IMR-90 (cell line): ENCODE measurements at regions not wholly inside any gene's neighbourhood (a gene's known extent, or its start where the extent isn't known, plus 50 kb on each side); places are given as distances from the start of the nearest gene placed in this dataset.
A peak's percentile ranks its signal among the peaks of the same experiment; 100 is the strongest.

ENCODE experiments used
- CEBPB ChIP-seq: IDR thresholded peaks from 2 replicates; pipeline ENCODE4 v1.6.1; 2012; ENCODE audit warnings: low read depth, low read length, improper control_type of control experiment
- CHD1 ChIP-seq: IDR thresholded peaks from 2 replicates; pipeline ENCODE4 v1.6.1; 2012; ENCODE audit warnings: low read depth, low read length, improper control_type of control experiment
- CTCF ChIP-seq: conservative IDR thresholded peaks from 2 replicates; pipeline ENCODE4 v1.5.1; 2012; ENCODE audit warnings: mild to moderate bottlenecking, low read depth, low read length, improper control_type of control experiment
- MXI1 ChIP-seq: IDR thresholded peaks from 2 replicates; pipeline ENCODE4 v1.6.1; 2012; ENCODE audit warnings: low read depth, mild to moderate bottlenecking, low read length, moderate library complexity, borderline replicate concordance
- NFE2L2 ChIP-seq: fragments of 150-350 bp; IDR thresholded peaks from 2 replicates; pipeline ENCODE4 v1.6.1; 2016; ENCODE audit warnings: low read depth, mild to moderate bottlenecking, low read length
- POLR2A ChIP-seq: IDR thresholded peaks from 2 replicates; pipeline ENCODE4 v1.6.1; 2012; ENCODE audit warnings: mild to moderate bottlenecking, low read depth, low read length
- RCOR1 ChIP-seq: IDR thresholded peaks from 2 replicates; pipeline ENCODE4 v1.6.1; 2012; ENCODE audit warnings: mild to moderate bottlenecking, low read length, improper control_type of control experiment; ENCODE audit not compliant: insufficient replicate concordance
- RFX5 ChIP-seq: IDR thresholded peaks from 2 replicates; pipeline ENCODE4 v1.8.0; 2012; ENCODE audit warnings: low read depth, mild to moderate bottlenecking, low read length, moderate library complexity
- USF2 ChIP-seq: fragments of 150-350 bp; IDR thresholded peaks from 2 replicates; pipeline ENCODE4 v1.6.1; 2017; ENCODE audit warnings: mild to moderate bottlenecking, antibody characterized with exemption, low read length, low read depth

GRCh38 chr15:29917600-29918597 is 95.6 kb upstream of the TJP1 start:
- TF ChIP-seq CTCF, result no peak
- TF ChIP-seq POLR2A, result no peak
- TF ChIP-seq MXI1, result no peak
- TF ChIP-seq CEBPB, result peak; percentile 98
- no peak for TF ChIP-seq RCOR1
- no peak for TF ChIP-seq NFE2L2
- no peak for TF ChIP-seq USF2
- no peak for TF ChIP-seq CHD1
- no peak for TF ChIP-seq RFX5
